A549 (cell line): ENCODE measurements at regions not wholly inside any gene's neighbourhood (a gene's known extent, or its start where the extent isn't known, plus 50 kb on each side); places are given as distances from the start of the nearest gene placed in this dataset.

Source experiments
- ATAC-seq, 2 experiments: fragments of 200-7000 bp in 1 of 2; fragments of >200 bp in 1 of 2; cut with Nextera tagmentation in 1 of 2; cut with Tn5 transposase in 1 of 2; 3 replicates each; pipeline versions ENCODE4 v1.8.0 to v1.9.1; 2018 to 2020; ENCODE audit warnings: mild to moderate bottlenecking in 1 of 2, moderate library complexity in 1 of 2
- CTCF ChIA-PET: fragments of 300-600 bp; sonication (Branson Sonifier 250); formaldehyde crosslinking; extraction: SDS; loops from one replicate; lab custom pipeline; 2021; ENCODE audit warnings: antibody characterized with exemption, inconsistent platforms; lab: Yijun Ruan, JAX
- POLR2A ChIA-PET: fragments of 350-600 bp; formaldehyde crosslinking; extraction: SDS; loops from one replicate; lab custom pipeline; 2021; ENCODE audit warnings: antibody characterized with exemption, inconsistent platforms; lab: Yijun Ruan, JAX
- DNase-seq, 2 experiments: peaks; one replicate each; pipeline versions ENCODE4 v3.0.0 to v3.0.0-alpha.2; 2011 to 2016; ENCODE audit warnings: low read depth in 1 of 2, low spot score in 1 of 2
- FAIRE-seq: peaks from 2 replicates; lab custom pipeline; 2011; peaks lifted over from hg19 to GRCh38; lab: Jason Lieb, UNC
- H3K27ac ChIP-seq, 2 experiments: fragments of >200 bp; sonication (Bioruptor Twin); formaldehyde crosslinking; 3 replicates each; pipeline ENCODE4 v1.5.1; 2016 to 2017
- H3K4me1 ChIP-seq: fragments of >200 bp; sonication (Bioruptor Twin); formaldehyde crosslinking; 3 replicates; pipeline ENCODE4 v1.6.1; 2016
- H3K4me2 ChIP-seq: fragments of >200 bp; sonication (Bioruptor Twin); formaldehyde crosslinking; 3 replicates; pipeline ENCODE4 v1.6.1; 2016
- H3K4me3 ChIP-seq: fragments of >200 bp; sonication (Bioruptor Twin); formaldehyde crosslinking; 3 replicates; pipeline ENCODE4 v1.5.1; 2016
- H3K9me3 ChIP-seq: fragments of >200 bp; sonication (Bioruptor Twin); formaldehyde crosslinking; 3 replicates; pipeline ENCODE4 v1.6.1; 2016
- ATOH8 ChIP-seq: fragments of 250-450 bp; sonication (Bioruptor Pico); IDR thresholded peaks from 2 replicates; pipeline ENCODE4 v1.5.0; 2020; ENCODE audit warnings: low read depth, mild to moderate bottlenecking, moderate library complexity
- CEBPB ChIP-seq, 2 experiments: fragments of >200 bp in 1 of 2; sonication (Bioruptor Twin) in 1 of 2; formaldehyde crosslinking in 1 of 2; IDR thresholded peaks; 2 replicates each; pipeline ENCODE4 v1.6.1; 2012 to 2016
- CHD2 ChIP-seq: fragments of 150-350 bp; IDR thresholded peaks from 2 replicates; pipeline ENCODE4 v1.6.1; 2014; ENCODE audit warnings: low read length; ENCODE audit not compliant: partially characterized antibody
- EHF ChIP-seq: fragments of 250-450 bp; sonication (Bioruptor Pico); IDR thresholded peaks from 2 replicates; pipeline ENCODE4 v1.5.0; 2020; ENCODE audit warnings: mild to moderate bottlenecking
- EP300 ChIP-seq, 2 experiments: fragments of >200 bp; sonication (Bioruptor Twin); formaldehyde crosslinking; IDR thresholded peaks; 2 replicates in 1 of 2; 3 replicates in 1 of 2; pipeline ENCODE4 v1.6.1; 2016 to 2017
- HEYL ChIP-seq: fragments of 250-450 bp; sonication (Bioruptor Pico); IDR thresholded peaks from 2 replicates; pipeline ENCODE4 v1.8.0; 2021; ENCODE audit warnings: mild to moderate bottlenecking, moderate library complexity
- HOXB13 ChIP-seq: fragments of 250-450 bp; sonication (Bioruptor Pico); IDR thresholded peaks from 2 replicates; pipeline ENCODE4 v1.5.0; 2020; ENCODE audit warnings: low read depth, mild to moderate bottlenecking, moderate library complexity
- HOXB5 ChIP-seq: fragments of 250-450 bp; sonication (Bioruptor Pico); IDR thresholded peaks from 2 replicates; pipeline ENCODE4 v1.5.0; 2020; ENCODE audit warnings: mild to moderate bottlenecking, moderate library complexity
- JUN ChIP-seq, 2 experiments: fragments of >200 bp; sonication (Bioruptor Twin); formaldehyde crosslinking; IDR thresholded peaks; 2 replicates in 1 of 2; 3 replicates in 1 of 2; pipeline ENCODE4 v1.6.1; 2016 to 2017
- JUNB ChIP-seq: fragments of >200 bp; sonication (Bioruptor Twin); formaldehyde crosslinking; IDR thresholded peaks from 2 replicates; pipeline ENCODE4 v1.6.1; 2016
- KDM1A ChIP-seq: fragments of 200-600 bp; sonication (generic); IDR thresholded peaks from 2 replicates; pipeline ENCODE4 v1.6.1; 2016; ENCODE audit warnings: low read depth, mild to moderate bottlenecking
- MAZ ChIP-seq: fragments of 150-350 bp; IDR thresholded peaks from 2 replicates; pipeline ENCODE4 v1.6.1; 2014; ENCODE audit warnings: antibody characterized with exemption, low read depth, low read length, borderline replicate concordance
- PHF8 ChIP-seq: fragments of 200-600 bp; sonication (generic); IDR thresholded peaks from 2 replicates; pipeline ENCODE4 v1.6.1; 2016; ENCODE audit warnings: low read depth, mild to moderate bottlenecking, antibody characterized with exemption, moderate library complexity, borderline replicate concordance
- SMC3 ChIP-seq: fragments of >200 bp; sonication (Bioruptor Twin); formaldehyde crosslinking; IDR thresholded peaks from 3 replicates; pipeline ENCODE4 v1.6.1; 2018; ENCODE audit warnings: inconsistent platforms
- SREBF2 ChIP-seq: fragments of 450-650 bp; IDR thresholded peaks from 2 replicates; pipeline ENCODE4 v1.6.1; 2014; ENCODE audit warnings: mild to moderate bottlenecking, moderate library complexity
- TFCP2L1 ChIP-seq: fragments of 250-450 bp; sonication (Bioruptor Pico); IDR thresholded peaks from 2 replicates; pipeline ENCODE4 v1.5.0; 2021; ENCODE audit warnings: mild to moderate bottlenecking
- TP53 ChIP-seq: fragments of 250-450 bp; sonication (Bioruptor Pico); IDR thresholded peaks from 2 replicates; pipeline ENCODE4 v1.5.0; 2021; ENCODE audit warnings: mild to moderate bottlenecking, moderate library complexity
- ZC3H11A ChIP-seq: fragments of 450-650 bp; IDR thresholded peaks from 2 replicates; pipeline ENCODE4 v1.6.1; 2014; ENCODE audit warnings: antibody characterized with exemption, mild to moderate bottlenecking
- ZFP36 ChIP-seq: fragments of 450-650 bp; IDR thresholded peaks from 2 replicates; pipeline ENCODE4 v1.6.1; 2014; ENCODE audit warnings: borderline replicate concordance; ENCODE audit not compliant: partially characterized antibody
- ZSCAN20 ChIP-seq: fragments of 250-450 bp; sonication (Bioruptor Pico); IDR thresholded peaks from 2 replicates; pipeline ENCODE4 v1.8.0; 2022; ENCODE audit warnings: mild to moderate bottlenecking, moderate library complexity
- WGBS: methylation state at CpG from one replicate; pipeline ENCODE4 v1.1.6; 2017; ENCODE audit errors: missing lambda C conversion rate; 5-methylcytosine and 5-hydroxymethylcytosine counted together
- TF ChIP-seq, protein P1 (sequence below): fragments of >200 bp; sonication (Bioruptor Twin); formaldehyde crosslinking; IDR thresholded peaks from 3 replicates; pipeline ENCODE4 v1.5.1; 2016
- TF ChIP-seq, protein P2 (sequence below): fragments of >200 bp; sonication (Bioruptor Twin); formaldehyde crosslinking; IDR thresholded peaks from 3 replicates; pipeline ENCODE4 v1.6.1; 2016
- TF ChIP-seq, protein P3 (sequence below): fragments of 250-450 bp; sonication (Bioruptor Pico); IDR thresholded peaks from 2 replicates; pipeline ENCODE4 v1.5.0; 2021; ENCODE audit warnings: mild to moderate bottlenecking, moderate library complexity, borderline replicate concordance
- TF ChIP-seq, protein P4 (sequence below): fragments of 450-650 bp; IDR thresholded peaks from 2 replicates; pipeline ENCODE4 v1.6.1; 2014; ENCODE audit warnings: antibody characterized with exemption
- TF ChIP-seq, protein P5 (sequence below): IDR thresholded peaks from 2 replicates; pipeline ENCODE4 v1.6.1; 2012; ENCODE audit warnings: low read depth, borderline replicate concordance

DNA sequence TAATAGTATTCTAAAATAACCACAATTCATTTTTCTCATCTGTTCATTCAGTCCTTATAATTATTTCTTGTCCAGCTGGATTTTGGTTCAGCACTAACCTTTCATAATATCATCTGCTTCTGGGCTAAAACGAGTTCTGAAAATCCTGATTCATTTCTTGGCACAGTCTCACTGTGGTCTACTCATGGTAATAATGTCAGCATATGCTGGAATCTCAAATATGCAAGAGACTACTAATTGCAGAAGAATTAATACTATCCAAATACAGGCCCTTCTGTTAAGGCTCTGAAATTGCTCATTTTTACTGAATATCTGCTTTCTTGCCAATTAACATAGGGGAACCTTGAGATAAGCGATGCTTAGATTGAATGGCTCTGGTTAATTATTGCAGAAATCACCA is 597.1 kb downstream of the RPL10L start:
- Histone ChIP-seq H3K4me2 (no peak overlapping the region), H3K4me3 (no peak overlapping the region), H3K9me3 (no peaks in the 10 kb centered on the region), H3K4me1 (no peaks in the 10 kb centered on the region), H3K27ac (no peak overlapping the region)
- DNase-seq (no peak), ATAC-seq (no peak), FAIRE-seq (no peak)
- CTCF ChIA-PET, result no interaction called here
- no peak for TF ChIP-seq HEYL (CRISPR knock-in tag)
- TF ChIP-seq, protein P1, sequence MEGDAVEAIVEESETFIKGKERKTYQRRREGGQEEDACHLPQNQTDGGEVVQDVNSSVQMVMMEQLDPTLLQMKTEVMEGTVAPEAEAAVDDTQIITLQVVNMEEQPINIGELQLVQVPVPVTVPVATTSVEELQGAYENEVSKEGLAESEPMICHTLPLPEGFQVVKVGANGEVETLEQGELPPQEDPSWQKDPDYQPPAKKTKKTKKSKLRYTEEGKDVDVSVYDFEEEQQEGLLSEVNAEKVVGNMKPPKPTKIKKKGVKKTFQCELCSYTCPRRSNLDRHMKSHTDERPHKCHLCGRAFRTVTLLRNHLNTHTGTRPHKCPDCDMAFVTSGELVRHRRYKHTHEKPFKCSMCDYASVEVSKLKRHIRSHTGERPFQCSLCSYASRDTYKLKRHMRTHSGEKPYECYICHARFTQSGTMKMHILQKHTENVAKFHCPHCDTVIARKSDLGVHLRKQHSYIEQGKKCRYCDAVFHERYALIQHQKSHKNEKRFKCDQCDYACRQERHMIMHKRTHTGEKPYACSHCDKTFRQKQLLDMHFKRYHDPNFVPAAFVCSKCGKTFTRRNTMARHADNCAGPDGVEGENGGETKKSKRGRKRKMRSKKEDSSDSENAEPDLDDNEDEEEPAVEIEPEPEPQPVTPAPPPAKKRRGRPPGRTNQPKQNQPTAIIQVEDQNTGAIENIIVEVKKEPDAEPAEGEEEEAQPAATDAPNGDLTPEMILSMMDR, result no peak
- TF ChIP-seq EP300 (IDR thresholded peaks at IDR 0.05), result no peak
- no peak for TF ChIP-seq ZC3H11A
- no peak for TF ChIP-seq ZSCAN20
- TF ChIP-seq, protein P2, sequence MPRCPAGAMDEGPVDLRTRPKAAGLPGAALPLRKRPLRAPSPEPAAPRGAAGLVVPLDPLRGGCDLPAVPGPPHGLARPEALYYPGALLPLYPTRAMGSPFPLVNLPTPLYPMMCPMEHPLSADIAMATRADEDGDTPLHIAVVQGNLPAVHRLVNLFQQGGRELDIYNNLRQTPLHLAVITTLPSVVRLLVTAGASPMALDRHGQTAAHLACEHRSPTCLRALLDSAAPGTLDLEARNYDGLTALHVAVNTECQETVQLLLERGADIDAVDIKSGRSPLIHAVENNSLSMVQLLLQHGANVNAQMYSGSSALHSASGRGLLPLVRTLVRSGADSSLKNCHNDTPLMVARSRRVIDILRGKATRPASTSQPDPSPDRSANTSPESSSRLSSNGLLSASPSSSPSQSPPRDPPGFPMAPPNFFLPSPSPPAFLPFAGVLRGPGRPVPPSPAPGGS, result no peak
- no peak for TF ChIP-seq HOXB5
- TF ChIP-seq CEBPB (IDR thresholded peaks at IDR 0.05), result no peak
- TF ChIP-seq CHD2, result no peak
- TF ChIP-seq SMC3, result no peak
- no peak for TF ChIP-seq EHF (CRISPR knock-in tag)
- 2% methylated on average over 2 of the region's 2 CpGs for WGBS
- POLR2A ChIA-PET, result no interaction called here

GRCh38 chr14:46053221-46053620 is 598.4 kb downstream of the RPL10L start:
- no peak for FAIRE-seq
- POLR2A ChIA-PET, result no interaction called here

More at GRCh38 chr14:46053221-46053620, 598.4 kb downstream of the RPL10L start:
- Histone ChIP-seq H3K27ac (no peak overlapping the region), H3K9me3 (no peaks in the 10 kb centered on the region), H3K4me2 (no peak overlapping the region), H3K4me1 (no peaks in the 10 kb centered on the region), H3K4me3 (no peak overlapping the region)
- 41% methylated on average over 1 of the region's 1 CpG for WGBS
- CTCF ChIA-PET, result no interaction called here
- DNase-seq, result no peak
- TF ChIP-seq ATOH8 (CRISPR knock-in tag) (no peak), TFCP2L1 (CRISPR knock-in tag) (no peak), KDM1A (no peak), MAZ (no peak), SREBF2 (no peak), HOXB13 (CRISPR knock-in tag) (no peak), JUNB (no peak), ZFP36 (no peak), JUN (IDR thresholded peaks at IDR 0.05) (no peak), TP53 (CRISPR knock-in tag) (no peak), HOXB5 (no peak), SMC3 (no peak), PHF8 (no peak)
- TF ChIP-seq, protein P3, sequence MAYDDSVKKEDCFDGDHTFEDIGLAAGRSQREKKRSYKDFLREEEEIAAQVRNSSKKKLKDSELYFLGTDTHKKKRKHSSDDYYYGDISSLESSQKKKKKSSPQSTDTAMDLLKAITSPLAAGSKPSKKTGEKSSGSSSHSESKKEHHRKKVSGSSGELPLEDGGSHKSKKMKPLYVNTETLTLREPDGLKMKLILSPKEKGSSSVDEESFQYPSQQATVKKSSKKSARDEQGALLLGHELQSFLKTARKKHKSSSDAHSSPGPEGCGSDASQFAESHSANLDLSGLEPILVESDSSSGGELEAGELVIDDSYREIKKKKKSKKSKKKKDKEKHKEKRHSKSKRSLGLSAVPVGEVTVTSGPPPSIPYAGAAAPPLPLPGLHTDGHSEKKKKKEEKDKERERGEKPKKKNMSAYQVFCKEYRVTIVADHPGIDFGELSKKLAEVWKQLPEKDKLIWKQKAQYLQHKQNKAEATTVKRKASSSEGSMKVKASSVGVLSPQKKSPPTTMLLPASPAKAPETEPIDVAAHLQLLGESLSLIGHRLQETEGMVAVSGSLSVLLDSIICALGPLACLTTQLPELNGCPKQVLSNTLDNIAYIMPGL (CRISPR knock-in tag), result no peak
- TF ChIP-seq, protein P4, sequence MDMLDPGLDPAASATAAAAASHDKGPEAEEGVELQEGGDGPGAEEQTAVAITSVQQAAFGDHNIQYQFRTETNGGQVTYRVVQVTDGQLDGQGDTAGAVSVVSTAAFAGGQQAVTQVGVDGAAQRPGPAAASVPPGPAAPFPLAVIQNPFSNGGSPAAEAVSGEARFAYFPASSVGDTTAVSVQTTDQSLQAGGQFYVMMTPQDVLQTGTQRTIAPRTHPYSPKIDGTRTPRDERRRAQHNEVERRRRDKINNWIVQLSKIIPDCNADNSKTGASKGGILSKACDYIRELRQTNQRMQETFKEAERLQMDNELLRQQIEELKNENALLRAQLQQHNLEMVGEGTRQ, result no peak
- TF ChIP-seq, protein P5, sequence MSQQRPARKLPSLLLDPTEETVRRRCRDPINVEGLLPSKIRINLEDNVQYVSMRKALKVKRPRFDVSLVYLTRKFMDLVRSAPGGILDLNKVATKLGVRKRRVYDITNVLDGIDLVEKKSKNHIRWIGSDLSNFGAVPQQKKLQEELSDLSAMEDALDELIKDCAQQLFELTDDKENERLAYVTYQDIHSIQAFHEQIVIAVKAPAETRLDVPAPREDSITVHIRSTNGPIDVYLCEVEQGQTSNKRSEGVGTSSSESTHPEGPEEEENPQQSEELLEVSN, result no peak
- no peak for ATAC-seq
